ENCODE measurements at regions not wholly inside any gene's neighbourhood (a gene's known extent, or its start where the extent isn't known, plus 50 kb on each side); places are given as distances from the start of the nearest gene placed in this dataset.
"Not testable (repeated sequence)": the region's sequence is repeated elsewhere in the genome, so short reads cannot be mapped to it uniquely, and the experiment has no call there.

- not testable (repeated sequence) for TF ChIP-seq POLR2AphosphoS5 (IDR thresholded peaks at IDR 0.05; ENCODE audit: borderline replicate concordance, low read depth, low read length); EZH2 (IDR thresholded peaks at IDR 0.05); FOXP2 (optimal IDR thresholded peaks at IDR 0.05; ENCODE audit: control extremely low read depth, extremely low read length, insufficient read depth)
Observed at GRCh38 chr15:54749461-54749860, 447.3 kb downstream of the RSL24D1 start.
